ENCODE measurements at regions not wholly inside any gene's neighbourhood (a gene's known extent, or its start where the extent isn't known, plus 50 kb on each side); places are given as distances from the start of the nearest gene placed in this dataset.
A peak's percentile ranks its signal among the peaks of the same experiment; 100 is the strongest.

DNA sequence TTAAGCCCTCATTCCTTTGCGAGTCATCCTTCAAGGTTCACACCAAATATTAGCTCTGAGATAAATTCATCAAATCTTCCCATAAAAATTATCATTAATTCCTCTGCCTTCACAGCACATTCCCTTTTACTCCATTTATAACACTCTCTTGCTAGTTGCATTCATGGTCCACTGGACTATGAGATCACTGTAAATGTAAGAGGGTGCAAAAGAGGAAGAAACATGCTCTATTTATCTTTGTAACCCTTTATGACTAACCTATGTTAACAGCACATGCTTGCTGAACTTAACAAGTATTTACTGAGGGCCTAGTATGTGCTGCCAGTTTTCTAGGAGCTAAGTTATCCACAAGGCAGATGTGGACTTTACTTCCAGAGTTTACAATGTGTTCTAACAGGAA lies 86.7 kb upstream of the TMEM168 start:
- H3K27ac ChIP-seq = no peak overlapping the region
- H3K9me3 ChIP-seq = no peaks in the 10 kb centered on the region
- no peaks in the 10 kb centered on the region for H3K27me3 ChIP-seq
- no peak for TF ChIP-seq POLR2A (IDR thresholded peaks at IDR 0.05)
- TF ChIP-seq, protein P1, sequence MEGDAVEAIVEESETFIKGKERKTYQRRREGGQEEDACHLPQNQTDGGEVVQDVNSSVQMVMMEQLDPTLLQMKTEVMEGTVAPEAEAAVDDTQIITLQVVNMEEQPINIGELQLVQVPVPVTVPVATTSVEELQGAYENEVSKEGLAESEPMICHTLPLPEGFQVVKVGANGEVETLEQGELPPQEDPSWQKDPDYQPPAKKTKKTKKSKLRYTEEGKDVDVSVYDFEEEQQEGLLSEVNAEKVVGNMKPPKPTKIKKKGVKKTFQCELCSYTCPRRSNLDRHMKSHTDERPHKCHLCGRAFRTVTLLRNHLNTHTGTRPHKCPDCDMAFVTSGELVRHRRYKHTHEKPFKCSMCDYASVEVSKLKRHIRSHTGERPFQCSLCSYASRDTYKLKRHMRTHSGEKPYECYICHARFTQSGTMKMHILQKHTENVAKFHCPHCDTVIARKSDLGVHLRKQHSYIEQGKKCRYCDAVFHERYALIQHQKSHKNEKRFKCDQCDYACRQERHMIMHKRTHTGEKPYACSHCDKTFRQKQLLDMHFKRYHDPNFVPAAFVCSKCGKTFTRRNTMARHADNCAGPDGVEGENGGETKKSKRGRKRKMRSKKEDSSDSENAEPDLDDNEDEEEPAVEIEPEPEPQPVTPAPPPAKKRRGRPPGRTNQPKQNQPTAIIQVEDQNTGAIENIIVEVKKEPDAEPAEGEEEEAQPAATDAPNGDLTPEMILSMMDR (IDR thresholded peaks at IDR 0.05) = no peak
- H3K4me1 ChIP-seq = no peaks in the 10 kb centered on the region
- intact Hi-C loops (cut with DNase I) = no loop called here
- no peak for DNase-seq
- no peak overlapping the region for H3K4me3 ChIP-seq
- H3K36me3 ChIP-seq = no peaks in the 10 kb centered on the region
- 70 to 85% methylated on average over 1 of the region's 1 CpG for WGBS, 2 donors

GRCh38 chr7:112874909-112875308 lies 84.7 kb upstream of the TMEM168 start:
- no peaks in the 10 kb centered on the region for H3K27me3 ChIP-seq
- H3K4me3 ChIP-seq = no peak overlapping the region
- no peak for DNase-seq
- intact Hi-C loops (cut with DNase I) = no loop called here
- no peaks in the 10 kb centered on the region for H3K4me1 ChIP-seq
- TF ChIP-seq, protein P1 (IDR thresholded peaks at IDR 0.05) = no peak
- TF ChIP-seq POLR2A (IDR thresholded peaks at IDR 0.05) = no peak
- H3K36me3 ChIP-seq = no peaks in the 10 kb centered on the region
- no peaks in the 10 kb centered on the region for H3K9me3 ChIP-seq
- WGBS, 2 donors = 89 to 90% methylated on average over 4 of the region's 4 CpGs
- no peak overlapping the region for H3K27ac ChIP-seq

GRCh38 chr7:112873831-112874553 lies 83.8 kb upstream of the TMEM168 start:
- 70 to 75% methylated on average over 4 of the region's 4 CpGs for WGBS, 2 donors
- no peaks in the 10 kb centered on the region for H3K4me1 ChIP-seq
- TF ChIP-seq POLR2A (IDR thresholded peaks at IDR 0.05) = no peak
- TF ChIP-seq, protein P1 (IDR thresholded peaks at IDR 0.05) = no peak
- intact Hi-C loops (cut with DNase I) = no loop called here
- H3K27ac ChIP-seq = no peak overlapping the region
- no peak overlapping the region for H3K4me3 ChIP-seq
- H3K9me3 ChIP-seq = no peaks in the 10 kb centered on the region
- no peak for DNase-seq
- no peaks in the 10 kb centered on the region for H3K36me3 ChIP-seq
- no peaks in the 10 kb centered on the region for H3K27me3 ChIP-seq

GRCh38 chr7:112869111-112869774 lies 79.0 kb upstream of the TMEM168 start:
- intact Hi-C loops (cut with DNase I) = no loop called here
- H3K4me1 ChIP-seq = peaks cover 0 to 10% (median 6%) of the 10 kb centered on the region in 3 donors
- 54 to 71% methylated on average over 6 to 7 of the region's 15 CpGs for WGBS, 2 donors
- TF ChIP-seq, protein P1 (IDR thresholded peaks at IDR 0.05) = peak in 5 of 6 experiments; percentile 33 to 73 (median 58)
- no peak for TF ChIP-seq POLR2A (IDR thresholded peaks at IDR 0.05)
- no peak for DNase-seq
- no peaks in the 10 kb centered on the region for H3K9me3 ChIP-seq
- no peaks in the 10 kb centered on the region for H3K27me3 ChIP-seq
- no peaks in the 10 kb centered on the region for H3K36me3 ChIP-seq
- no peak overlapping the region for H3K4me3 ChIP-seq
- H3K27ac ChIP-seq = no peak overlapping the region

DNA sequence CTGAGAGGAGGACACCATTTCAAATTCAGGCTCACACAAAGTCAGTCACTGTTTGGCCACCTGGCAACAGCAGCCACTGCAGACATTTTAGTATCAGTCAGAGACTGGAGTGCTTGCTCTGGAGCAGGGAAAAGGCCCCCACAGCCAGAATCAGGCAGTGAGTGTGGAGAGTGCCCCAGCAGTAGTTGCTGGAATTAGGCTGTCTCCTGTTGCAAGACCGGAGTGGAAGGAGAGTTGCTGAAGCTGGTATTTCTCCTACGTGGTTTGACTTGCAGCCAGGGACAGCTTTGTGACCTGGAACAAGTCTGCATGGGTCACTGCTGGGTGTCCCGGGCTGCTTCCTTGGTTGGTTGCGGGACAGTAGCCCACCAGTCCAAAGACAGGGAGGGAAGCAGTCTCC lies 78.4 kb upstream of the TMEM168 start:
- 79 to 100% methylated on average over 1 to 2 of the region's 4 CpGs for WGBS, 2 donors
- TF ChIP-seq, protein P1 (IDR thresholded peaks at IDR 0.05) = no peak
- no peak for TF ChIP-seq POLR2A (IDR thresholded peaks at IDR 0.05)
- Histone ChIP-seq H3K4me1 (peaks cover 0 to 10% (median 6%) of the 10 kb centered on the region in 3 donors), H3K9me3 (no peaks in the 10 kb centered on the region), H3K4me3 (no peak overlapping the region), H3K27ac (no peak overlapping the region), H3K27me3 (no peaks in the 10 kb centered on the region), H3K36me3 (no peaks in the 10 kb centered on the region)
- no peak for DNase-seq
- intact Hi-C loops (cut with DNase I) = no loop called here

Measured in esophagus squamous epithelium (tissue), 5 donors.